GM18499 (cell line): ENCODE measurements at regions not wholly inside any gene's neighbourhood (a gene's known extent, or its start where the extent isn't known, plus 50 kb on each side); places are given as distances from the start of the nearest gene placed in this dataset.

Experiments used
- ATAC-seq: cut with Tn5 transposase; IDR thresholded peaks from one replicate; pipeline ENCODE4 v1.9.1; 2021; ENCODE audit warnings: moderate number of reproducible peaks; ENCODE audit not compliant: insufficient read depth, unreplicated experiment

GRCh38 chr9:78828521-78828920, 531.6 kb downstream of the PSAT1 start:
- ATAC-seq = no peak

- no peak for ATAC-seq
Measured at GRCh38 chr9:78830301-78830700, 533.4 kb downstream of the PSAT1 start.

- no peak for ATAC-seq
Measured at GRCh38 chr9:78831726-78832125, 534.8 kb downstream of the PSAT1 start.

GRCh38 chr9:78835928-78836450, 539.1 kb downstream of the PSAT1 start:
- ATAC-seq = no peak

GRCh38 chr9:78839252-78839651, 542.3 kb downstream of the PSAT1 start:
- no peak for ATAC-seq

- no peak for ATAC-seq
Measured at GRCh38 chr9:78848061-78848460, 551.1 kb downstream of the PSAT1 start.

GRCh38 chr9:78856144-78856543, 559.2 kb downstream of the PSAT1 start:
- no peak for ATAC-seq

- ATAC-seq = no peak
Measured at GRCh38 chr9:78856781-78857180, 559.9 kb downstream of the PSAT1 start.

- no peak for ATAC-seq
Measured at GRCh38 chr9:78857373-78858225, 560.7 kb downstream of the PSAT1 start.

- ATAC-seq = no peak
Measured at GRCh38 chr9:78858266-78858665, 561.3 kb downstream of the PSAT1 start.

GRCh38 chr9:78860801-78861475, 564.0 kb downstream of the PSAT1 start:
- ATAC-seq = no peak

- ATAC-seq = no peak
Measured at GRCh38 chr9:78863531-78863930, 566.6 kb downstream of the PSAT1 start.

- ATAC-seq = no peak
Measured at GRCh38 chr9:78865737-78866136, 568.8 kb downstream of the PSAT1 start.

GRCh38 chr9:78866207-78867132, 569.5 kb downstream of the PSAT1 start:
- ATAC-seq = no peak

- ATAC-seq = no peak
Measured at GRCh38 chr9:78871086-78871451, 574.1 kb downstream of the PSAT1 start.

- ATAC-seq = no peak
Measured at GRCh38 chr9:78871452-78872331, 574.8 kb downstream of the PSAT1 start.

- ATAC-seq = no peak
Measured at GRCh38 chr9:78874061-78874460, 577.1 kb downstream of the PSAT1 start.

GRCh38 chr9:78879324-78880100, 582.6 kb downstream of the PSAT1 start:
- no peak for ATAC-seq

- ATAC-seq = no peak
Measured at GRCh38 chr9:78881295-78881694, 584.4 kb downstream of the PSAT1 start.
